ENCODE measurements at regions not wholly inside any gene's neighbourhood (a gene's known extent, or its start where the extent isn't known, plus 50 kb on each side); places are given as distances from the start of the nearest gene placed in this dataset.

DNA sequence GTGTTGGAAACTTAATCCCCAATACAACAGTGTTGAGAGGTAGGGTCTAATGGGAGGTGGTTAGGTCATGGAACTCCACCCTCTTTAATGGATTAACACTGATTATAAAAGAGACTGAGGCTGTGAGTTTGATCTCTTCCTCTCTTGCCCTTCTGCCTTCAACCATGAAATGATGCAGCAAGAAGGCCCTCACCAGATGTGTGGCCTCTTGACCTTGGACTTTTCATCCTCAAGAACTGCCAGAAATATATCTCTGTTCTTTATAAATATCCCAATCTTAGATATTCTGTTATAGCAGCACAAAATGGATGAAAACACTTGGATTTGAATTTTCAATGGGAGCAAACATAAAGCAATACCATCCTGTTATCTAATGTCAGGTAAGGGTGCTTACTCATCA, 67.6 kb downstream of the NMUR2 start:
- no peak for DNase-seq (ENCODE audit: low read depth, low spot score)
- in situ Hi-C loops (cut with HindIII; ENCODE audit: low pct_unique_long_range_greater_than_20kb, low sequenced_read_pairs), result no loop called here

DNA sequence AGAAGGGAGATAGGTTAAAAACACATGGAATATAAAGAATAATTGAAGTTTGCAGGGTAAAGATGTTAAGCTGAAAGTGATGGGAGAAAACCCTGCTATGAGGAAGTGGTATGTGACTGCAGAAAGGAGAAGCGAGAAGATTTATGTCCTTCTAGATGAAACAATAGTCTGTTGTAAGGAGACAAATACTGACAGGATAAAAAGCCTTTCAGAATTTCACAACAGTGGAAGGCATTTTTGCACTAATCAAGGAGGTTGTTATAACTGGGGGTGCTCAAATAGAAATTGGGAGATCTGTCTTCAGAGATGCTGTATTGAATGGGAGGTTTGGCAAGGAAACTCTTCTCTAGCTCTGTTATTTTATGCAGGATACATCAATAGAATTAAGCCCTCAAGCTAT, 69.6 kb downstream of the NMUR2 start:
- in situ Hi-C loops (cut with HindIII; ENCODE audit: low pct_unique_long_range_greater_than_20kb, low sequenced_read_pairs), result no loop called here
- no peak for DNase-seq (ENCODE audit: low read depth, low spot score)

DNA sequence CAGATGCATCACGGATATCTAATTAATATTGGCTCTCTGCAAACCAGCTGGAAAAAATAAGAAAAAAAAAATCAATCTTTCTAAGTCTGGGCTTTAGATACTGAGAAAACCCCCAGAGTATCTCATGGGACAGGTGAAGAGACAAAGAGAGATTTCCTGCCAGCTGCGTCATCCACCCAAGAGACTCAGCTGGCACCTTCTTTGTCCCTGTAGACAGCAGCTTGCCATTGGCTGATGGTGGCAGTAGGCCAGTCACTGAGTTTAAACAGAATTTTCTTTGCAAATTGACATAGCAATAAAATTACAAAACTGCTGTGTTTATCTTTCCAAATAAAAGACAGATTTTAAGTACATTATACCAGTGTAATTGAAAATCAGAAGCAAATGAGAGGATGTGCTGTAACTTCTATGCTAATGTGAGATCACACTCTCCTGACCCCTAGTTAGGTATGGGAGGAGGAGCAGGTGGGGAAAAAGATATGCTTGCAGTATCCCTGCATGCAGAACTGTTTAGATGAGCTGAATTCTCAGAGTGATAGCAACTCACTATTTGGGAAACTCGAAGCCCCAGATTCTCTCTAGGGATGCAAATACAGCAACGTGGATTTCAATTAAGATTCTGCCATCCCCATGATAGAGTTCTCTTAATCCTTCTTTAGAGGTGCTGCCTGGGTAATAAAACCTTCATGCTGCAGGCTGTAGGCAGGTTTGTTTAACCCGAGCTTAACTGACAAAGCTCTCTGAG, 72.2 kb downstream of the NMUR2 start:
- in situ Hi-C loops (cut with HindIII; ENCODE audit: low pct_unique_long_range_greater_than_20kb, low sequenced_read_pairs), result no loop called here
- DNase-seq (ENCODE audit: low read depth, low spot score), result no peak

DNA sequence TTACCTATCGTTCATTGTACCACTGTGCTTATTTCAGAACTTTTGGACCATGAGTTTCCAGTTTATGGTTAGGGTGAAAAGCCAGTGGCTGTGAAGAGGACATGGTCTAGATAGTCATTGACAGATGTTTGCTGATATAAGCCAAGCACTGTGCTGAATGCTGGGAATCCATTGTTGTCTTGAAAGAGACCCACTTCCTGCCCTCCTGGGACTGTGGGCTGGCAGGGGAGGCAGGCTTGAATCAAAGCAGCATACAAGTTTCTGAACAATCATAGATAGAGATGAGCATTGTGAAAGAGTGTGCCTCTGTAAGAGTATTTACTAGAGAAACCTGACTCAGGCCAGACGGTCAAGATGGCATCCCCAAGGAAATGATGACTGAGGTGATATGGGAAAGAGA, 73.4 kb downstream of the NMUR2 start:
- DNase-seq (ENCODE audit: low read depth, low spot score), result no peak
- in situ Hi-C loops (cut with HindIII; ENCODE audit: low pct_unique_long_range_greater_than_20kb, low sequenced_read_pairs), result no loop called here

DNA sequence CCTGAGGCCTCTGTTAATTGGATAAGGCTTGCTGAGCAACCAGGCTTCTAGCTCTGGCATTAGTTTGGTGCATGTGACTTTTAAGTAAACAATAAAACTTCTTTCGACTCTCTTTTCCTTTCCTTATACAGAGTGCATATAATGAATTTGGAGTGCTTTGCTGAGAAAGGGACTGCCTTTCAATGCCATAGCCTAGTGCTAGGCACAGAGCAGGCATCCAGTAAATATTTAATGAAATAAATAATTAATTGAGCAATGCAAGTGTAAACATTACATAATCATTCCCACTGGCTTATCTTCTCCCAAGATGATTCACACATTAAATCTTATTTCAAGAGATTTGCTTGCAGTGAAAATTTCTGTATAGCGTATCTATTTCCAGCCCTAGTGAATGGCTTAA, 74.1 kb downstream of the NMUR2 start:
- in situ Hi-C loops (cut with HindIII; ENCODE audit: low pct_unique_long_range_greater_than_20kb, low sequenced_read_pairs), result no loop called here
- DNase-seq (ENCODE audit: low read depth, low spot score), result no peak

DNA sequence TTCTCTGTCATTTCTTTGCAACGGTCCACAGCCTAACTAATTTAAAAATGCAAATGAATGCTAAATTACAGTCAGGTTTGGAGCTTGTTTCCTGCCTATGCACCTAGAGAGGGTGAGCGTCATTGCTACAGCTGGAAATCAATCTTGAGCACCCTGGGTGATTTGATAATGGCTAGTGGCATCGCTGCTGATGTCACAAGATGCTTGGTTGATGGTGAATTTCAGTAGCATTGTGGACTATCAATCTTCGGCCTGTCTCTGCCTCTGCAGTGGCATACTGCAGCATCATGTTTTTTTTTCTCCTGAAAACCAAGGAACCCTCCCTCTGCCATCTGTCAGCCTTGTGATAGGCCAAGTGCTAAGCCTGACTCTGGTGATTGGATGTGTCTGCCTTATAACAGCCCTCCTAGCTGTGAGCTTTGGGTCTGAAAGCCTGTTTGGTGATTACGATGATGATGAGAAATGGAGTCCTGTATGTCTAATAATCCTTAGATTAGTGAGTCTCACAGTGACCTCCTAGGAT, 75.3 kb downstream of the NMUR2 start:
- DNase-seq (ENCODE audit: low read depth, low spot score), result no peak
- in situ Hi-C loops (cut with HindIII; ENCODE audit: low pct_unique_long_range_greater_than_20kb, low sequenced_read_pairs), result no loop called here

DNA sequence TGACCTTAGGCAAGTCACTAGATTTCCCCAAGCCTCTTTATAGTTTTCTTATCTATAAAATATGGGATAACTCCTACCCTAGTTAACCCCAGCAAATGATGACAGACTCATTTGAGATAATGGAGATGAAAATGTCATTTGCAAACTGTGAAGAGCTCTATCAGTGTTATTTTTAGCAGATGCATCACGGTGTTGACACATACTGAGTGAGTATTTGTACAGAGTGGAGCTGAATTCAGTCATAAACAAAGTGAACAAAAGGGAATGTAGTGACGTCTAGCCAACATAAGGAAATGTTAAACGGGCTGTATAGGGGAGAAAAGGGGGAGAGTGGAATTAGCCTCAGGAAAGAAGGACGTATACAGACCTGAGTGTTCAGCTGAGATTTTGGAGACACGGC, 75.9 kb downstream of the NMUR2 start:
- in situ Hi-C loops (cut with HindIII; ENCODE audit: low pct_unique_long_range_greater_than_20kb, low sequenced_read_pairs), result no loop called here
- DNase-seq (ENCODE audit: low read depth, low spot score), result no peak

DNA sequence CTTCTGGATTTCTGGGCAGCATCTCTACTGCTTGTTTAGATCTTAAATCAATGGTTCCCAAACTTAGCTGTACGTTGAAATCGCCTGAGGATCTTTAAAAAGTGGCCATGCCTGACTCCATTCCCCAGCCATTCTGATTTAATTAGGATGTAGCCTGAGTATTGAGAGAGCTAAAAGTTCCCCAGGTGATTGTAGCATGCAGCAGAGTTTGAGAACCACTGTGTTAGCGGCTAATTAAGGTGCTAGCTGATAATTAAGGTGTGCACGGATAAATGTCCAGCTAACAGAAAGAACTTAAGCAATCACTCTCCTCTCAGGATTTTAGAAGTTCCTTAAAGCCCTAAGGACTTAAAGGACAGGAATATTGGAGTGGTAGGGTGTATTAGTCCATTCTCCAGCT, 89.1 kb downstream of the NMUR2 start:
- no peak for DNase-seq (ENCODE audit: low read depth, low spot score)
- in situ Hi-C loops (cut with HindIII; ENCODE audit: low pct_unique_long_range_greater_than_20kb, low sequenced_read_pairs), result no loop called here

DNA sequence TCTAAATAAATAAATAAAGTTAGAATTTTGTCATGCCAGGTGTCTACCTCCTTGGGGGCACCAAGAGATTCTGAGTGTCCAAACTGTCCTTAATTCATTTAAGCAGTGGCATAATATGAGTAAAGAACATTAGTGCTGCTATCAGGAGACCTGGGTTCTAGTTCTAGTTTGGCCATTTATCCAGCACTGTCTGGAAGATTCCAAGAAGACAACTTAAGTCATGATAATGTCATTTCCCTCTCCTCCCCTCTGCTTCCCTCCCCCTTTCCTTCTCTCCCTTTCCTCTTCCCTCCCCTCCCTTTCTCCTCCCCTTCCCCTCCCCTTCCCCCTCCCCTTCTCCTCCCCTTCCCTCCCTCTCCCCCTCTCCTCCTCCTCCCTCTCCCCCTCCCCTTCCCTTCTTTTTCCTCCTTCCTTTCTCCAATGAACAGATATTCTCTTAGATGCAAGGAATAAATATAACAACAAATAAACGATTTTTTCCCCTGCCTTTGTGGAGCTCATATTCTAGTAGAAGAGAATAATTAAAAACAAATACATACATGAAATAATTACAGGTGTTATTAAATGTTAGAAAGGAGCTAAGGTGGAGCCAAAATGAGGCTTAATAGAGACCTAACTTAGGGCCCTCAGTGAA, 90.8 kb downstream of the NMUR2 start:
- DNase-seq (ENCODE audit: low read depth, low spot score), result no peak
- in situ Hi-C loops (cut with HindIII; ENCODE audit: low pct_unique_long_range_greater_than_20kb, low sequenced_read_pairs), result no loop called here

DNA sequence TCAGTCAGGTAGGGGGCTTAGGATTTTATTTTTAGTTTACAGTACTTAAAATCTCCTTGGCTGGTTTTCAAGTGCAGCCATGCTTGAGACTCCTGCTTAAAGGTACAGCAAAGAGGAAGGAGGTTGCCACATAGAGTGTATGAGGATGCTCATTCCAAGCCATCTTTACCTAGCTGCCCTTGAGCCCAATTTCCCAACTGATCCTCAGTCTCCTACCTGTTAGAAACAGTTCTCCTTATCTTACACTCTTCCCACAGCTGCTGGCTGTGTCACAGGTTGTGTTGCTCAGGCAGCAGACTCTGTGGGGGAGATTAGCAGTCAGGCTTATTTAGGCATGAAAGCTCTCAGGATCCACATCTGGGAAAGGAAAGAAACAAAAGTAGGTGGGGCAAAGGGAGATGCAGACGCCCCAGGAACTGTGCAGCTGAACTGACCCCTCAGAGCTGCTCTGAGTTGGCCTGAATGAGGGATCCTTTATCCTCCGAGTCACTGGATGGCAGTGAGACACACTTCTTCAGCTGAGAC, 95.1 kb downstream of the NMUR2 start:
- DNase-seq (ENCODE audit: low read depth, low spot score), result no peak
- in situ Hi-C loops (cut with HindIII; ENCODE audit: low pct_unique_long_range_greater_than_20kb, low sequenced_read_pairs), result no loop called here

DNA sequence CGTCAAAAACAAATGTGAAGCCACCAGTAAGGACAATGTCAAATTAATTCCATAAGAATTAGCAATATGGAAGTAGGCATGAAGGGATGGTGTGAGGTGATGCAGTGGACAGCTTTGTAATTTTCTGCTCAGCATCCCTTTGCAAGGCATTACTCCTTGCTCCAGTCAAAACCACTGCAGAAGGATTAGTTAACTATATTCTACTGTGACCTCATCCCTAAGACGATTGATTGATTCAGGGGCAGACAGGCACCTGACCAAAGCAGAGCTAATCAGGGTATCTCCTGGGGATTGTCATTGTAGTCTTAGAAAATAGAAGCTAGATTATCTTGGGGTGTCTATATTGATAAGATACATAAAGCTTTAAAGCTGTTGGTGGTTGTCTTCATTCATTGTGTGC, 98.7 kb downstream of the NMUR2 start:
- in situ Hi-C loops (cut with HindIII; ENCODE audit: low pct_unique_long_range_greater_than_20kb, low sequenced_read_pairs), result no loop called here
- no peak for DNase-seq (ENCODE audit: low read depth, low spot score)

DNA sequence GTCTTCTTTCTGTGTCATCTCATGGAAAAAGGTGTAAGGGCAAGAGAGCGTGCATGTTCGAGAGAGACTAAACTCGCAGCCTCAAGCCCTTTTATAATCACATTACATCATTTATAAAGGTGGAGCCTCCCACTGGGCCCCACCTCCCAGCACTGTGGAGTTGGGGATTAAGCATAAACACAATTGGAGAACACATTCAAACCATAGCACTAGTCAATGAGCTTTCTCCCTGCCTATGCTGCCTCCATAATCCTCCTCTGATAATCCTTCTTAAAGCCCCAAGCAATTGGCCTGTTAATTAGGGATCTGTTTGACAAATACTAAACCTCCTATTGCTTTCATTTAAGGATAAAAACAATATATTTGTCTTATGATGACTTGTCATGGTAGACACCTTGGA, 99.6 kb downstream of the NMUR2 start:
- in situ Hi-C loops (cut with HindIII; ENCODE audit: low pct_unique_long_range_greater_than_20kb, low sequenced_read_pairs), result no loop called here
- no peak for DNase-seq (ENCODE audit: low read depth, low spot score)

DNA sequence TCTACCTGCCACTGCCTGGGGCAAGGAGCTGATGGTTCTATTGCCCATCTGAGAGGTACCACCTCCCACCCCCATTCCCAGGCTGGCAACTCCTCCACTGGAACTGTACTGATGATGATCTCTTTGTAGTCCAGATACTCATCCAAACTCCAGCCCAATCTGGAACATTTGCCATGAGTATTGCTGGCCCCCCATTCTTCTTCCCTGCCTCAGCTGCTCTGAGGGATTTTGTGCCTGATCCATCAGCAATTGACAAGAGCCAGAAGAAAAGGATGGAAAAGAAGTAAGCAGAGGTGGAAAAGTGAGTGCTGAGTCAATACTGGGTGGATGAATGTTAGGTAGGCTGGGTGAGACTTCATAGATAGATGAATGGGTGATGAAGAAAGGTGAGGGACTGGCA, 101.2 kb downstream of the NMUR2 start:
- in situ Hi-C loops (cut with HindIII; ENCODE audit: low pct_unique_long_range_greater_than_20kb, low sequenced_read_pairs), result no loop called here
- no peak for DNase-seq (ENCODE audit: low read depth, low spot score)

DNA sequence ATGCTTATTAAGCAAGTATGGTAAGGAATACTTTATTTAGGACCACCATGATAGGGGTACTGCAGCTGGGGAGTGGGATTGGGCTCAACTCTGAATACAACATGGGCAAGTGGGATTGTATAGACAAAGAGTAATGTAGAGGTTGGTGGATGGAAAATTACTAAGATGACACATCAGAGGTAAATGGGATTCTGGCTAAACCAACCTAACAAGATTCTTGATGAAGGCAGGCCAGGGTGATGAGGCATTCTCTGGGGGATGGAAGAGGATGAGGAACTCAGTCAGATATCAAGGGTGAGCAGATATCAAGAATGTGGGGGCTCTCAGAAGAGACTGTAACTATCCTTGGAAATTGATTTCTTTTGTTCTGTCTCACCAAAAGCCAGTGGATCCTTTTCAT, 107.2 kb downstream of the NMUR2 start:
- no peak for DNase-seq (ENCODE audit: low read depth, low spot score)
- in situ Hi-C loops (cut with HindIII; ENCODE audit: low pct_unique_long_range_greater_than_20kb, low sequenced_read_pairs), result no loop called here

DNA sequence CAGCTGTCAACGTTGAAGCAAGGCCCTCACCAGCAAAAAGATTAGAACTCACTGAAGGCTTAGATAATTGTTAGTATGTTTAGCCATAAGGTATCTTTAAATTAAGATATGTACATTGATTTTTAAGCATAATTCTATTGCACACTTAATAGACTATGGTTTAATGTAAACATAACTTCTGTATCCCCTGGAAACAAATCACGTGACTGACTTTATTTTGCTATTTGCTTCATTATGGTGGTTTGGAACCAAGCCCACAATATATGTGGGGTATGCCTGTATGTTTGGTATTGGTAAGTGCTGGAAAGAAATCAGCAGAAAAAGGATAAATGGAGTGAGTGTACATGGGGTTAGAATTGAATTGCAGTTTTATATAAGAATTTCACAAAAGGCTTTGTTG, 111.9 kb downstream of the NMUR2 start:
- in situ Hi-C loops (cut with HindIII; ENCODE audit: low pct_unique_long_range_greater_than_20kb, low sequenced_read_pairs), result no loop called here
- DNase-seq (ENCODE audit: low read depth, low spot score), result no peak

DNA sequence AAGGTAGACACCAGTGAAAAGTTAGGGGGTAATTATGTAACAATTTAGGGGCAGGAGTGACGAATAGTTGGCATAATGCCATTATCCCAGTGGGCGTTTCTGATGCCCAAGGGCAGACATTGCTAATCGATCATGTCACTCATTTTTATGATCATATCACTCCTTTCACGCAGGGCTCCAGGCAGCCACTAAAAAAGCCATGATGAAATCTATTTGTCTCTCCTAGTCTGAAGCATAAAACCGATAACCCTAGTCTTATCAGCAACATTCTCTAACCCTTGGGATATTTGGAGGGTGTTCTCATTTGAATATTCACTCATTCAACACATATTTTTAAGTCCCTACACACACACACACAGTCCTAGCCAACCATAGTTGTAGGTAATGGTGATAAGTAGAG, 114.9 kb downstream of the NMUR2 start:
- no peak for DNase-seq (ENCODE audit: low read depth, low spot score)
- in situ Hi-C loops (cut with HindIII; ENCODE audit: low pct_unique_long_range_greater_than_20kb, low sequenced_read_pairs), result no loop called here

DNA sequence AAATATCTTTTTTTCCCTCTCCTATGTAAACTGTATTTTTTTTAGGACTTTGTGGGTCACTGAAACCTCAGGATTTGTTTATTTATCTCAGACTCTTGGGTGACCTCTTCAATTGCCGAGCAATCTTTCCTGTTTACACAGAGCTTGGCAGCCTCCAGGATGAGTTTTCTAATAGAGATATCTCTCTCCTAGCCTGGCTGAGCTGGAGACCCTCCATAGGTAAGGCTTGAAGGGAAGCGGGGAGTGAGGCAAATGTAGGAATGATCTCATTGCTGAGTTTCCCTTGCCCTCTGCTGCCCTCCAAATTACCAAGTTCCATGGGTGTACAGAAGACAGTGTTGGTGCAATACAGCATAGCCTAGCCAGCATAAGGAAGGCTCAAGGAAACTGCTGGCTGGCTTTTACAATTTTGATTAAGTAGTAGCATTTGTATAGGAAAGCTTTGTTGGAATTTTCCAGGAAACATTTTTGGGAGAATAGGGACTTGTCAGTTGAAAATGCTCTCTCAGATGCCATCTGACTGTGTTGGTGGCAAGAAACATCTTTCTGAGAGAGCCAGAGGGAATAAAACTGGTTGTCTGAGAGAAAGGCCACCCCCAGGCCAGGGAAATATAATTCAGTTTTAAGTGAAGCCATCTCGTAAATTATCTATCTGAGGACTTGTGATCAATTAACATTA, 116.0 kb downstream of the NMUR2 start:
- in situ Hi-C loops (cut with HindIII; ENCODE audit: low pct_unique_long_range_greater_than_20kb, low sequenced_read_pairs), result no loop called here
- no peak for DNase-seq (ENCODE audit: low read depth, low spot score)

DNA sequence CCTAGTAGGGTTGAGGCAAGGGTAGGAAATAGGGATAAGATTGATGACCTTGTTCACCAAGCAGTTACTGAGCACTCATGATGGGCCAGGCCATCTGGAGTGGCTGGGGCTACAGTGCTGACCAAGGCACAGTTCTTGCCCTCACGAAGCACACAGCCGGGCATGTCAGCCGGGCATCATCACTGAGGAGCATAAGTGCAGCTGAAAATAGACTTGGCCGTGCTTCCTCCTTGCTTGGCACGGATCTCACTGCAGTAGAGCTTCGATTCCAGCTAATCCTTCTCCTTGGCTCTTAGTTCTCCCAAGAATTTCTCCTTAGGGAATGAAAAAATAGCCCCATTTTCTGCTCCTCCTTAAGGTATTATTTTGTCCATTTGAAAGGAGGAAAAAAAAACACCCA, 116.6 kb downstream of the NMUR2 start:
- DNase-seq (ENCODE audit: low read depth, low spot score), result no peak
- in situ Hi-C loops (cut with HindIII; ENCODE audit: low pct_unique_long_range_greater_than_20kb, low sequenced_read_pairs), result no loop called here

DNA sequence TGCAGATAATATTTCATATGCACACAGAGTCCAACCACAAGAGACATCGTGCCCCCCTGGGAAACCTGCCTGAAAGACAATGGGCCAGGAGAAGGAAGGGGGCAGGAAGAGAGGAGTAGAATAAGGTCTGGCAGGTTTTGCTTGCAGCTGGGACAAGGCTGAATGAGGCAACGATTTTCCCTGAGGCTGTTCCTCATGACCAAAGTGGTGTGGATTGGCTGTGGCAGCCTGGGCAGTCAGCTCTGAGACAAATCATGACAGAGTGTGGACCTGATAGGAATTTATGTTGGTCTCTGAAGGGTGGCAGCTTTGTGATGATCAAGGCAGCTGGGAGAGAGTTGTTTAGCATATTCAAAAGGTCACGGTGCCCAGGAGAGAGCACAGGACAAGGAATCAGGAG, 119.3 kb downstream of the NMUR2 start:
- in situ Hi-C loops (cut with HindIII; ENCODE audit: low pct_unique_long_range_greater_than_20kb, low sequenced_read_pairs), result no loop called here

More for the DNA sequence above, 119.3 kb downstream of the NMUR2 start:
- no peak for DNase-seq (ENCODE audit: low read depth, low spot score)

Data from SK-MEL-5 (cell line).